ENCODE measurements at regions not wholly inside any gene's neighbourhood (a gene's known extent, or its start where the extent isn't known, plus 50 kb on each side); places are given as distances from the start of the nearest gene placed in this dataset.

- no peak for DNase-seq (ENCODE audit: low read depth in 3 of 3)
These were observed 244.0 kb upstream of the TPM1 start for GRCh38 chr15:62798536-62798935.

- DNase-seq (ENCODE audit: low read depth in 3 of 3) = no peak
These were observed 243.5 kb upstream of the TPM1 start for GRCh38 chr15:62799037-62799436.

- DNase-seq (ENCODE audit: low read depth in 3 of 3) = no peak
These were observed 242.6 kb upstream of the TPM1 start for GRCh38 chr15:62799919-62800318.

GRCh38 chr15:62802612-62803011 lies 239.9 kb upstream of the TPM1 start:
- no peak for DNase-seq (ENCODE audit: low read depth in 3 of 3)

GRCh38 chr15:62803856-62804400 lies 238.6 kb upstream of the TPM1 start:
- DNase-seq (ENCODE audit: low read depth in 3 of 3) = no peak

GRCh38 chr15:62805502-62805901 lies 237.0 kb upstream of the TPM1 start:
- no peak for DNase-seq (ENCODE audit: low read depth in 3 of 3)

- no peak for DNase-seq (ENCODE audit: low read depth in 3 of 3)
These were observed 234.9 kb upstream of the TPM1 start for GRCh38 chr15:62807539-62808130.

- DNase-seq (ENCODE audit: low read depth in 3 of 3) = no peak
These were observed 233.2 kb upstream of the TPM1 start for GRCh38 chr15:62809115-62809967.

- DNase-seq (ENCODE audit: low read depth in 3 of 3) = no peak
These were observed 232.6 kb upstream of the TPM1 start for GRCh38 chr15:62809968-62810260.

GRCh38 chr15:62812515-62812835 lies 230.1 kb upstream of the TPM1 start:
- DNase-seq (ENCODE audit: low read depth in 3 of 3) = no peak

- DNase-seq (ENCODE audit: low read depth in 3 of 3) = no peak
These were observed 226.0 kb upstream of the TPM1 start for GRCh38 chr15:62816342-62817069.

- DNase-seq (ENCODE audit: low read depth in 3 of 3) = no peak
These were observed 223.9 kb upstream of the TPM1 start for GRCh38 chr15:62818691-62819090.

- no peak for DNase-seq (ENCODE audit: low read depth in 3 of 3)
These were observed 221.0 kb upstream of the TPM1 start for GRCh38 chr15:62821384-62822131.

GRCh38 chr15:62822228-62822627 lies 220.3 kb upstream of the TPM1 start:
- DNase-seq (ENCODE audit: low read depth in 3 of 3) = no peak

- DNase-seq (ENCODE audit: low read depth in 3 of 3) = no peak
These were observed 219.0 kb upstream of the TPM1 start for GRCh38 chr15:62823561-62823960.

- no peak for DNase-seq (ENCODE audit: low read depth in 3 of 3)
These were observed 218.2 kb upstream of the TPM1 start for GRCh38 chr15:62824111-62825015.

- DNase-seq (ENCODE audit: low read depth in 3 of 3) = no peak
These were observed 217.4 kb upstream of the TPM1 start for GRCh38 chr15:62825191-62825590.

GRCh38 chr15:62826561-62826960 lies 216.0 kb upstream of the TPM1 start:
- DNase-seq (ENCODE audit: low read depth in 3 of 3) = no peak

GRCh38 chr15:62828364-62828763 lies 214.2 kb upstream of the TPM1 start:
- DNase-seq (ENCODE audit: low read depth in 3 of 3) = no peak

- DNase-seq (ENCODE audit: low read depth in 3 of 3) = no peak
These were observed 210.3 kb upstream of the TPM1 start for GRCh38 chr15:62832231-62832630.

- DNase-seq (ENCODE audit: low read depth in 3 of 3) = no peak
These were observed 208.9 kb upstream of the TPM1 start for GRCh38 chr15:62833646-62834045.

Data from stimulated activated CD4-positive, alpha-beta T cell treated with anti-CD3 and anti-CD28 coated beads, TNF-alpha, amount 100 ng/mL, for 48 hours (primary cell).